Glutamatergic neuron (in vitro differentiated cells): ENCODE measurements at regions not wholly inside any gene's neighbourhood (a gene's known extent, or its start where the extent isn't known, plus 50 kb on each side); places are given as distances from the start of the nearest gene placed in this dataset. TPM values are rescaled to one million over a fixed set of nuclear protein-coding genes. Genes with fewer than 3 reads are reported as not detected.

Experiments used
- DNase-seq: peaks from one replicate; pipeline ENCODE4 v3.0.0; 2022
- H3K27ac Mint-ChIP-seq: one replicate; pipeline ENCODE4 v1.8.0; 2020; ENCODE audit warnings: mild to moderate bottlenecking, mixed read lengths, inconsistent platforms; ENCODE audit not compliant: unreplicated experiment
- H3K27me3 Mint-ChIP-seq: one replicate; pipeline ENCODE4 v1.8.0; 2020; ENCODE audit warnings: mild to moderate bottlenecking, moderate library complexity, mixed read lengths, inconsistent platforms; ENCODE audit not compliant: unreplicated experiment
- H3K36me3 Mint-ChIP-seq: one replicate; pipeline ENCODE4 v1.8.0; 2020; ENCODE audit warnings: mild to moderate bottlenecking, mixed read lengths, inconsistent platforms; ENCODE audit not compliant: unreplicated experiment
- H3K4me1 Mint-ChIP-seq: one replicate; pipeline ENCODE4 v1.8.0; 2020; ENCODE audit warnings: mild to moderate bottlenecking, low read depth, mixed read lengths, inconsistent platforms; ENCODE audit not compliant: unreplicated experiment
- H3K4me3 Mint-ChIP-seq: one replicate; pipeline ENCODE4 v1.8.0; 2020; ENCODE audit warnings: mild to moderate bottlenecking, mixed read lengths, inconsistent platforms; ENCODE audit not compliant: unreplicated experiment
- H3K9me3 Mint-ChIP-seq: one replicate; pipeline ENCODE4 v1.8.0; 2020; ENCODE audit warnings: mild to moderate bottlenecking, moderate library complexity, mixed read lengths, inconsistent platforms; ENCODE audit not compliant: unreplicated experiment
- microRNA-seq: library from miRNA; unstranded; fragments of <30 nt; microRNA quantifications from one replicate; pipeline ENCODE4, GENCODE V29; 2020; ENCODE audit not compliant: unreplicated experiment
- TF ChIP-seq, protein P1 (sequence below): fragments of 200-600 bp; sonication (generic); IDR thresholded peaks from one replicate; pipeline ENCODE4 v1.5.0; 2021; ENCODE audit not compliant: partially characterized antibody, unreplicated experiment

DNA sequence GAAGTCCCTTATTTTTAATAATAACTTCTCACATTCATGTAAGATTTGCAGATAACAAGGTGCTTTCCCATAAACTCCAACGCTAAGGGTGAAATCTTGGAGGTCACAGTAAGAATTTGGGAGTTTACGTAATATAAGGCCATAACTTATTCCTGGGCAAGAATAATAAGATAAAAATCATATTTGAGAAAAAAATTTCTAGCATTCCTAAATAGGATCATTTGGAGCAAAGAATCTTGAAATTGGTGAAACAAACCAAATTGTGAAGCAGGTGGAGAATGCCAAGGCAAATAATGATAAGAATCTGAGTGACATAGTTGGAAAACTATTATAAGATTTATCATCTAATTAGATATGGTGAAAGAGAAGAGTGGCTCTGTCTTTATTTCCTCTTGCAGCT lies 50.4 kb upstream of the FGF16 start:
- TF ChIP-seq, protein P1, sequence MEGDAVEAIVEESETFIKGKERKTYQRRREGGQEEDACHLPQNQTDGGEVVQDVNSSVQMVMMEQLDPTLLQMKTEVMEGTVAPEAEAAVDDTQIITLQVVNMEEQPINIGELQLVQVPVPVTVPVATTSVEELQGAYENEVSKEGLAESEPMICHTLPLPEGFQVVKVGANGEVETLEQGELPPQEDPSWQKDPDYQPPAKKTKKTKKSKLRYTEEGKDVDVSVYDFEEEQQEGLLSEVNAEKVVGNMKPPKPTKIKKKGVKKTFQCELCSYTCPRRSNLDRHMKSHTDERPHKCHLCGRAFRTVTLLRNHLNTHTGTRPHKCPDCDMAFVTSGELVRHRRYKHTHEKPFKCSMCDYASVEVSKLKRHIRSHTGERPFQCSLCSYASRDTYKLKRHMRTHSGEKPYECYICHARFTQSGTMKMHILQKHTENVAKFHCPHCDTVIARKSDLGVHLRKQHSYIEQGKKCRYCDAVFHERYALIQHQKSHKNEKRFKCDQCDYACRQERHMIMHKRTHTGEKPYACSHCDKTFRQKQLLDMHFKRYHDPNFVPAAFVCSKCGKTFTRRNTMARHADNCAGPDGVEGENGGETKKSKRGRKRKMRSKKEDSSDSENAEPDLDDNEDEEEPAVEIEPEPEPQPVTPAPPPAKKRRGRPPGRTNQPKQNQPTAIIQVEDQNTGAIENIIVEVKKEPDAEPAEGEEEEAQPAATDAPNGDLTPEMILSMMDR, result no peak
- Mint-ChIP-seq H3K27me3 (no peaks in the 10 kb centered on the region), H3K9me3 (peaks cover 2% of the 10 kb centered on the region), H3K27ac (no peak overlapping the region), H3K4me1 (no peaks in the 10 kb centered on the region), H3K36me3 (no peaks in the 10 kb centered on the region), H3K4me3 (no peak overlapping the region)
- DNase-seq, result no peak

Small RNAs in the stretch of these regions (microRNA-seq; reads per million reads assigned to microRNA genes)
- not detected for gene MIR325
- gene MIR384, result not detected
